ENCODE measurements at regions not wholly inside any gene's neighbourhood (a gene's known extent, or its start where the extent isn't known, plus 50 kb on each side); places are given as distances from the start of the nearest gene placed in this dataset.

GRCh38 chr10:4205113-4205512, 420.1 kb upstream of the KLF6 start:
- ATAC-seq (no peak), DNase-seq (no peak)
- Histone ChIP-seq H3K27me3 (ENCODE audit: control insufficient read depth, insufficient read depth) (no peaks in the 10 kb centered on the region), H3K9me3 (ENCODE audit: control insufficient read depth, low read length) (no peaks in the 10 kb centered on the region), H3K27ac (ENCODE audit: low read length) (no peak overlapping the region), H3K4me1 (ENCODE audit: control insufficient read depth, insufficient read depth, low read length) (peaks cover 2% of the 10 kb centered on the region), H3K4me3 (ENCODE audit: low read length) (no peak overlapping the region)
- WGBS: 84% methylated on average over 1 of the region's 1 CpG
- intact Hi-C loops (cut with DNase I): no loop called here

GRCh38 chr10:4202938-4203337, 417.9 kb upstream of the KLF6 start:
- no peak overlapping the region for H3K4me3 ChIP-seq (ENCODE audit: low read length)
- no peak for ATAC-seq
- 46% methylated on average over 1 of the region's 1 CpG for WGBS
- intact Hi-C loops (cut with DNase I): no loop called here
- no peak overlapping the region for H3K27ac ChIP-seq (ENCODE audit: low read length)
- no peaks in the 10 kb centered on the region for H3K27me3 ChIP-seq (ENCODE audit: control insufficient read depth, insufficient read depth)
- DNase-seq: no peak
- H3K9me3 ChIP-seq (ENCODE audit: control insufficient read depth, low read length): no peaks in the 10 kb centered on the region
- peaks cover 2% of the 10 kb centered on the region for H3K4me1 ChIP-seq (ENCODE audit: control insufficient read depth, insufficient read depth, low read length)

GRCh38 chr10:4201866-4202825, 417.1 kb upstream of the KLF6 start:
- 74% methylated on average over 14 of the region's 14 CpGs for WGBS
- DNase-seq (peak in 1 of 3 donors; percentile 58), ATAC-seq (no peak)
- no peak overlapping the region for H3K4me3 ChIP-seq (ENCODE audit: low read length)
- H3K9me3 ChIP-seq (ENCODE audit: control insufficient read depth, low read length): no peaks in the 10 kb centered on the region
- H3K27me3 ChIP-seq (ENCODE audit: control insufficient read depth, insufficient read depth): no peaks in the 10 kb centered on the region
- intact Hi-C loops (cut with DNase I): no loop called here
- peaks cover 2% of the 10 kb centered on the region for H3K4me1 ChIP-seq (ENCODE audit: control insufficient read depth, insufficient read depth, low read length)
- no peak overlapping the region for H3K27ac ChIP-seq (ENCODE audit: low read length)

GRCh38 chr10:4199196-4199595, 414.2 kb upstream of the KLF6 start:
- H3K4me1 ChIP-seq (ENCODE audit: control insufficient read depth, insufficient read depth, low read length): no peaks in the 10 kb centered on the region
- no peaks in the 10 kb centered on the region for H3K27me3 ChIP-seq (ENCODE audit: control insufficient read depth, insufficient read depth)
- H3K27ac ChIP-seq (ENCODE audit: low read length): no peak overlapping the region
- H3K4me3 ChIP-seq (ENCODE audit: low read length): no peak overlapping the region
- no peak for ATAC-seq
- WGBS: 100% methylated on average over 2 of the region's 2 CpGs
- DNase-seq: no peak
- intact Hi-C loops (cut with DNase I): no loop called here
- H3K9me3 ChIP-seq (ENCODE audit: control insufficient read depth, low read length): no peaks in the 10 kb centered on the region

GRCh38 chr10:4198216-4198615, 413.2 kb upstream of the KLF6 start:
- H3K4me3 ChIP-seq (ENCODE audit: low read length): no peak overlapping the region
- no peaks in the 10 kb centered on the region for H3K4me1 ChIP-seq (ENCODE audit: control insufficient read depth, insufficient read depth, low read length)
- DNase-seq: no peak
- H3K27me3 ChIP-seq (ENCODE audit: control insufficient read depth, insufficient read depth): no peaks in the 10 kb centered on the region
- H3K9me3 ChIP-seq (ENCODE audit: control insufficient read depth, low read length): no peaks in the 10 kb centered on the region
- no peak for ATAC-seq
- 88% methylated on average over 5 of the region's 5 CpGs for WGBS
- intact Hi-C loops (cut with DNase I): no loop called here
- no peak overlapping the region for H3K27ac ChIP-seq (ENCODE audit: low read length)

GRCh38 chr10:4197676-4198075, 412.7 kb upstream of the KLF6 start:
- no peak for ATAC-seq
- DNase-seq: no peak
- H3K4me1 ChIP-seq (ENCODE audit: control insufficient read depth, insufficient read depth, low read length): no peaks in the 10 kb centered on the region
- H3K9me3 ChIP-seq (ENCODE audit: control insufficient read depth, low read length): no peaks in the 10 kb centered on the region
- H3K27me3 ChIP-seq (ENCODE audit: control insufficient read depth, insufficient read depth): no peaks in the 10 kb centered on the region
- no peak overlapping the region for H3K4me3 ChIP-seq (ENCODE audit: low read length)
- intact Hi-C loops (cut with DNase I): no loop called here
- H3K27ac ChIP-seq (ENCODE audit: low read length): no peak overlapping the region

GRCh38 chr10:4196771-4197390, 411.9 kb upstream of the KLF6 start:
- intact Hi-C loops (cut with DNase I): no loop called here
- ATAC-seq (peak; percentile 43 to 44), DNase-seq (no peak)
- H3K27me3 ChIP-seq (ENCODE audit: control insufficient read depth, insufficient read depth): no peaks in the 10 kb centered on the region
- H3K4me1 ChIP-seq (ENCODE audit: control insufficient read depth, insufficient read depth, low read length): no peaks in the 10 kb centered on the region
- H3K27ac ChIP-seq (ENCODE audit: low read length): no peak overlapping the region
- H3K4me3 ChIP-seq (ENCODE audit: low read length): no peak overlapping the region
- no peaks in the 10 kb centered on the region for H3K9me3 ChIP-seq (ENCODE audit: control insufficient read depth, low read length)
- WGBS: 16% methylated on average over 2 of the region's 2 CpGs

- ATAC-seq: no peak
- H3K27me3 ChIP-seq (ENCODE audit: control insufficient read depth, insufficient read depth): no peaks in the 10 kb centered on the region
- intact Hi-C loops (cut with DNase I): no loop called here
- whole genome bisulfite sequencing: 86% methylated on average over 3 of the region's 3 CpGs
- no peak overlapping the region for H3K4me3 ChIP-seq (ENCODE audit: low read length)
- no peaks in the 10 kb centered on the region for H3K9me3 ChIP-seq (ENCODE audit: control insufficient read depth, low read length)
- H3K4me1 ChIP-seq (ENCODE audit: control insufficient read depth, insufficient read depth, low read length): no peaks in the 10 kb centered on the region
- no peak for DNase-seq
- no peak overlapping the region for H3K27ac ChIP-seq (ENCODE audit: low read length)
These were observed 411.2 kb upstream of the KLF6 start for GRCh38 chr10:4196183-4196582.

GRCh38 chr10:4195213-4195612, 410.2 kb upstream of the KLF6 start:
- Histone ChIP-seq H3K27me3 (ENCODE audit: control insufficient read depth, insufficient read depth) (no peaks in the 10 kb centered on the region), H3K4me3 (ENCODE audit: low read length) (no peak overlapping the region), H3K9me3 (ENCODE audit: control insufficient read depth, low read length) (no peaks in the 10 kb centered on the region), H3K27ac (ENCODE audit: low read length) (no peak overlapping the region), H3K4me1 (ENCODE audit: control insufficient read depth, insufficient read depth, low read length) (no peaks in the 10 kb centered on the region)
- DNase-seq (no peak), ATAC-seq (no peak)
- intact Hi-C loops (cut with DNase I): no loop called here
- 97% methylated on average over 14 of the region's 14 CpGs for WGBS

- DNase-seq (no peak), ATAC-seq (no peak)
- intact Hi-C loops (cut with DNase I): no loop called here
- WGBS: 95% methylated on average over 7 of the region's 7 CpGs
- H3K9me3 ChIP-seq (ENCODE audit: control insufficient read depth, low read length): no peaks in the 10 kb centered on the region
- H3K27ac ChIP-seq (ENCODE audit: low read length): no peak overlapping the region
- H3K4me3 ChIP-seq (ENCODE audit: low read length): no peak overlapping the region
- H3K27me3 ChIP-seq (ENCODE audit: control insufficient read depth, insufficient read depth): no peaks in the 10 kb centered on the region
- H3K4me1 ChIP-seq (ENCODE audit: control insufficient read depth, insufficient read depth, low read length): no peaks in the 10 kb centered on the region
These were observed 409.2 kb upstream of the KLF6 start for GRCh38 chr10:4194231-4194630.

GRCh38 chr10:4191894-4192293, 406.9 kb upstream of the KLF6 start:
- Histone ChIP-seq H3K27ac (ENCODE audit: low read length) (no peak overlapping the region), H3K4me3 (ENCODE audit: low read length) (no peak overlapping the region), H3K9me3 (ENCODE audit: control insufficient read depth, low read length) (no peaks in the 10 kb centered on the region), H3K27me3 (ENCODE audit: control insufficient read depth, insufficient read depth) (no peaks in the 10 kb centered on the region), H3K4me1 (ENCODE audit: control insufficient read depth, insufficient read depth, low read length) (no peaks in the 10 kb centered on the region)
- no peak for ATAC-seq
- no peak for DNase-seq
- WGBS: 86% methylated on average over 4 of the region's 4 CpGs
- intact Hi-C loops (cut with DNase I): no loop called here
